Neuronal stem cell (in vitro differentiated cells): ENCODE measurements at regions not wholly inside any gene's neighbourhood (a gene's known extent, or its start where the extent isn't known, plus 50 kb on each side); places are given as distances from the start of the nearest gene placed in this dataset.
"Not testable (repeated sequence)": the region's sequence is repeated elsewhere in the genome, so short reads cannot be mapped to it uniquely, and the experiment has no call there.

Source experiments
- DNase-seq: peaks from one replicate; pipeline ENCODE4 v3.0.0-alpha.2; 2013; ENCODE audit warnings: low spot score
- H2AFZ ChIP-seq: one replicate; pipeline ENCODE4 v1.6.1; 2013; ENCODE audit warnings: mild to moderate bottlenecking, low read length, inconsistent platforms
- H2AK5ac ChIP-seq: 2 replicates; pipeline ENCODE4 v1.6.1; 2013; ENCODE audit warnings: low read depth, mild to moderate bottlenecking, inconsistent platforms, low read length, moderate library complexity, mixed read lengths
- H2BK120ac ChIP-seq: 2 replicates; pipeline ENCODE4 v1.6.1; 2013; ENCODE audit warnings: low read depth, mild to moderate bottlenecking, inconsistent platforms, low read length, moderate library complexity, mixed read lengths
- H2BK12ac ChIP-seq: one replicate; pipeline ENCODE4 v1.6.1; 2013; ENCODE audit warnings: low read length, inconsistent platforms
- H2BK15ac ChIP-seq: 2 replicates; pipeline ENCODE4 v1.6.1; 2013; ENCODE audit warnings: mild to moderate bottlenecking, low read length, inconsistent platforms, mixed read lengths
- H2BK5ac ChIP-seq: one replicate; pipeline ENCODE4 v1.6.1; 2013; ENCODE audit warnings: inconsistent platforms, mild to moderate bottlenecking, low read length, moderate library complexity
- H3K14ac ChIP-seq: one replicate; pipeline ENCODE4 v1.6.1; 2013; ENCODE audit warnings: low read length, inconsistent platforms
- H3K18ac ChIP-seq: 2 replicates; pipeline ENCODE4 v1.6.1; 2013; ENCODE audit warnings: low read length, inconsistent platforms
- H3K23ac ChIP-seq: 2 replicates; pipeline ENCODE4 v1.6.1; 2013; ENCODE audit warnings: low read depth, mild to moderate bottlenecking, mixed read lengths, low read length, inconsistent platforms; ENCODE audit not compliant: poor library complexity
- H3K27ac ChIP-seq: replicated peaks from 3 replicates; pipeline ENCODE4 v1.5.1; 2013; ENCODE audit warnings: low read length, inconsistent platforms
- H3K27me3 ChIP-seq, 3 experiments: 2 replicates each; pipeline ENCODE4 v1.6.1; 2013; ENCODE audit warnings: low read length in 3 of 3, mild to moderate bottlenecking in 2 of 3, inconsistent platforms in 1 of 3, low read depth in 1 of 3, mixed read lengths in 1 of 3, moderate library complexity in 1 of 3; ENCODE audit not compliant: control insufficient read depth in 3 of 3, insufficient read depth in 3 of 3
- H3K36me3 ChIP-seq, 2 donors: replicated peaks in 1 of 2; 2 replicates each; pipeline ENCODE4 v1.6.1; 2013; ENCODE audit warnings: low read length in 2 of 2; ENCODE audit not compliant: control insufficient read depth in 2 of 2, insufficient read depth in 2 of 2
- H3K4ac ChIP-seq: 2 replicates; pipeline ENCODE4 v1.6.1; 2013; ENCODE audit warnings: inconsistent platforms, mild to moderate bottlenecking, low read length, moderate library complexity
- H3K4me1 ChIP-seq, 2 donors: 1 replicate in 1 of 2; 2 replicates in 1 of 2; pipeline ENCODE4 v1.6.1; 2013; ENCODE audit warnings: low read length in 2 of 2, low read depth in 1 of 2; ENCODE audit not compliant: control insufficient read depth in 2 of 2, insufficient read depth in 1 of 2
- H3K4me2 ChIP-seq: one replicate; pipeline ENCODE4 v1.6.1; 2013; ENCODE audit warnings: mild to moderate bottlenecking, low read length, inconsistent platforms; ENCODE audit not compliant: insufficient read depth, poor library complexity, severe bottlenecking
- H3K4me3 ChIP-seq, 2 donors: 2 replicates each; pipeline ENCODE4 v1.5.1; 2013; ENCODE audit warnings: low read length in 2 of 2, mild to moderate bottlenecking in 2 of 2, inconsistent platforms in 1 of 2, moderate library complexity in 1 of 2
- H3K79me1 ChIP-seq: one replicate; pipeline ENCODE4 v1.6.1; 2013; ENCODE audit warnings: low read depth, mild to moderate bottlenecking, inconsistent platforms, low read length, moderate library complexity
- H3K9ac ChIP-seq: one replicate; pipeline ENCODE4 v1.6.1; 2013; ENCODE audit warnings: mild to moderate bottlenecking, low read depth, low read length, inconsistent platforms; ENCODE audit not compliant: poor library complexity
- H3K9me3 ChIP-seq, 2 donors: replicated peaks in 1 of 2; 2 replicates each; pipeline versions ENCODE3 to v1.6.1; 2013; ENCODE audit warnings: low read length in 2 of 2, mild to moderate bottlenecking in 2 of 2, inconsistent platforms in 1 of 2, low read depth in 1 of 2, mixed read lengths in 1 of 2, moderate library complexity in 1 of 2; ENCODE audit not compliant: control insufficient read depth in 2 of 2, insufficient read depth in 1 of 2
- H4K8ac ChIP-seq: one replicate; pipeline ENCODE4 v1.6.1; 2013; ENCODE audit warnings: low read depth, mild to moderate bottlenecking, inconsistent platforms, low read length, moderate library complexity
- H4K91ac ChIP-seq: one replicate; pipeline ENCODE4 v1.6.1; 2013; ENCODE audit warnings: low read length, low read depth, mild to moderate bottlenecking, inconsistent platforms; ENCODE audit not compliant: poor library complexity
- WGBS, 2 donors: extraction: QIAGEN DNeasy Blood & Tissue Kit; methylation state at CpG; one replicate each; pipeline ENCODE4 v1.1.7; 2013; ENCODE audit warnings: missing lambda C conversion rate in 2 of 2, mixed read lengths in 1 of 2; ENCODE audit not compliant: insufficient read length in 2 of 2, insufficient replicate concordance in 1 of 2; ENCODE audit errors: extremely low coverage in 2 of 2; 5-methylcytosine and 5-hydroxymethylcytosine counted together

- H2BK15ac ChIP-seq, H3K4me1 ChIP-seq, H2AFZ ChIP-seq, H3K18ac ChIP-seq, H2BK5ac ChIP-seq, H2BK120ac ChIP-seq, H3K23ac ChIP-seq, H3K4ac ChIP-seq, H3K4me3 ChIP-seq, H3K27ac ChIP-seq, H4K8ac ChIP-seq, DNase-seq, H3K79me1 ChIP-seq, H3K14ac ChIP-seq, H3K27me3 ChIP-seq, H2BK12ac ChIP-seq, H3K36me3 ChIP-seq, H3K9ac ChIP-seq, H3K4me2 ChIP-seq, H4K91ac ChIP-seq, H2AK5ac ChIP-seq, H3K9me3 ChIP-seq: not testable (repeated sequence)
- WGBS, 2 donors = no CpG with 5 or more reads among the region's 2 CpGs
Observed at GRCh38 chrY:3262911-3263310, 316.0 kb upstream of the TGIF2LY start.

- not testable (repeated sequence) for H3K23ac ChIP-seq, H3K9ac ChIP-seq, H3K27ac ChIP-seq, H3K14ac ChIP-seq, H3K4me2 ChIP-seq, H2BK120ac ChIP-seq, H3K27me3 ChIP-seq, H3K4me3 ChIP-seq, H3K9me3 ChIP-seq, H3K36me3 ChIP-seq, H2AFZ ChIP-seq, H2AK5ac ChIP-seq, H3K4ac ChIP-seq, DNase-seq, H3K18ac ChIP-seq, H3K4me1 ChIP-seq, H2BK15ac ChIP-seq, H4K91ac ChIP-seq, H3K79me1 ChIP-seq, H2BK12ac ChIP-seq, H2BK5ac ChIP-seq, H4K8ac ChIP-seq
- WGBS, 2 donors = no CpG with 5 or more reads among the region's 6 CpGs
Observed at GRCh38 chrY:3288063-3288462, 290.8 kb upstream of the TGIF2LY start.

DNA sequence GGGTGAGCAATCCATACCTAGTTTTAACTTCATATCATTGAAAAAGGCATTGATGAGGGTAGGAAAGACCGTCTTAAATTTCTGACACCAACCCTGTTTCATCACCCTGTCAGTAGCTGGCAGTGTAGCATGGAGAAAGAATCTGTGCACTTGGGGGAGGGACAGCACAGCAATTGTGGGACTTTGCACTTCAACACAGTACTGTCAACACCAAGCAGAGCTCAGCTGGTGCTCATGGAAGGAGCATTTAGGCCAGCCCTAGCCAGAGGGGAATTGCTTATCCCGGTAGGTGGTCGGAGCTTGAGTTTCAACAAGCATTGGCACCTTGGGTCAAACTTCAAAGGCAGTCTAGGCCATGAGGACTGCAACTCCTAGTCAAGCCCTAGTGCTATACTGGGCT, 281.6 kb upstream of the TGIF2LY start:
- H3K18ac ChIP-seq, H4K8ac ChIP-seq, H3K4ac ChIP-seq, H2AK5ac ChIP-seq, H3K23ac ChIP-seq, H3K4me2 ChIP-seq, H2BK12ac ChIP-seq, H2BK120ac ChIP-seq, H3K36me3 ChIP-seq, H3K79me1 ChIP-seq, H3K27ac ChIP-seq, H4K91ac ChIP-seq, H2BK15ac ChIP-seq, H3K9me3 ChIP-seq, H2AFZ ChIP-seq, H3K27me3 ChIP-seq, H2BK5ac ChIP-seq, H3K9ac ChIP-seq, H3K14ac ChIP-seq, H3K4me1 ChIP-seq, H3K4me3 ChIP-seq, DNase-seq: not testable (repeated sequence)
- no CpG with 5 or more reads among the region's 3 CpGs for WGBS, 2 donors

DNA sequence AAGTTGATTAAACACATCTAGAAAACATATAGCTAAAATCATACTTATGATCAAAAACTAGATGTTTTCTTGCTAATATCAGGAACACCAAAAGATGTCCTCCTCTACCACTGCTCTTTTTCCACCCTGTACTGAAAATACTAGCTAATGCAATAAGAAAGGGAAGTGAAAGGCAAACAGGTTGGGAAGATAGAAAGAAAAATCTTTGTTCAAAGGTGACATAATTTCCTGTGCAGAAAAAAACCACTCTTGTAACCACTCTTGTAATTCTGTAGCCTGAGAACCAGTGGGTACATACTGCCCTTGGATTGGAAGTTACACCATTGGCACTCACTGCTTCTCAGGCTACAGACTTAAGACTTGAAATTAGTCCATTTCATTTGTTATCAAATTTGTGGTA, 258.9 kb upstream of the TGIF2LY start:
- H3K9me3 ChIP-seq, H3K4me2 ChIP-seq, H4K8ac ChIP-seq, H3K14ac ChIP-seq, H3K36me3 ChIP-seq, H3K18ac ChIP-seq, H4K91ac ChIP-seq, H2BK12ac ChIP-seq, H3K79me1 ChIP-seq, H3K27me3 ChIP-seq, H2AK5ac ChIP-seq, H2BK15ac ChIP-seq, DNase-seq, H3K9ac ChIP-seq, H3K27ac ChIP-seq, H2BK5ac ChIP-seq, H3K4me1 ChIP-seq, H2AFZ ChIP-seq, H2BK120ac ChIP-seq, H3K4me3 ChIP-seq, H3K4ac ChIP-seq, H3K23ac ChIP-seq: not testable (repeated sequence)
